CD4-positive, alpha-beta T cell (primary cell): ENCODE measurements at regions not wholly inside any gene's neighbourhood (a gene's known extent, or its start where the extent isn't known, plus 50 kb on each side); places are given as distances from the start of the nearest gene placed in this dataset.

ENCODE experiments used
- ATAC-seq: fragments of 200-7000 bp; cut with Tn5 transposase; one replicate; pipeline ENCODE4 v1.10.0; 2022; ENCODE audit warnings: mild to moderate bottlenecking; ENCODE audit not compliant: poor library complexity
- CTCF ChIA-PET: fragments of 350-600 bp; sonication (Branson Sonifier 250); formaldehyde crosslinking; loops from one replicate; lab custom pipeline; 2021; ENCODE audit warnings: antibody characterized with exemption, inconsistent platforms; lab: Charles Lee
- POLR2A ChIA-PET: fragments of 350-600 bp; sonication (Branson Sonifier 250); formaldehyde crosslinking; loops from one replicate; lab custom pipeline; 2021; ENCODE audit warnings: antibody characterized with exemption, inconsistent platforms; lab: Charles Lee
- DNase-seq, 14 experiments: peaks; one replicate each; pipeline ENCODE4 v3.0.0-alpha.2; 2013 to 2020; ENCODE audit warnings: mixed read lengths in 2 of 14
- H3K27ac ChIP-seq, 2 donors: one replicate each; pipeline versions ENCODE4 v1.5.1 to v1.7.0; 2013; ENCODE audit warnings: low read length in 2 of 2, low read depth in 1 of 2, mild to moderate bottlenecking in 1 of 2
- H3K27me3 ChIP-seq, 2 experiments: 1 replicate in 1 of 2; 2 replicates in 1 of 2; pipeline versions ENCODE4 v1.6.1 to v1.7.0; 2013; ENCODE audit warnings: low read length in 2 of 2, control low read depth in 1 of 2, mild to moderate bottlenecking in 1 of 2, moderate library complexity in 1 of 2; ENCODE audit not compliant: insufficient read depth in 2 of 2, control insufficient read depth in 1 of 2
- H3K36me3 ChIP-seq: one replicate; pipeline ENCODE4 v1.6.1; 2013; ENCODE audit warnings: low read length, control low read depth; ENCODE audit not compliant: insufficient read depth
- H3K4me1 ChIP-seq: one replicate; pipeline ENCODE4 v1.6.1; 2013; ENCODE audit warnings: low read length, control low read depth; ENCODE audit not compliant: insufficient read depth
- H3K4me3 ChIP-seq: one replicate; pipeline ENCODE4 v1.5.1; 2013; ENCODE audit warnings: mild to moderate bottlenecking, low read length, moderate library complexity
- H3K9me3 ChIP-seq, 2 experiments: 1 replicate in 1 of 2; 2 replicates in 1 of 2; pipeline versions ENCODE4 v1.6.1 to v1.7.0; 2013; ENCODE audit warnings: low read length in 2 of 2, mild to moderate bottlenecking in 2 of 2, control low read depth in 1 of 2, moderate library complexity in 1 of 2; ENCODE audit not compliant: control insufficient read depth in 1 of 2, insufficient read depth in 1 of 2
- H3K27ac Mint-ChIP-seq: one replicate; pipeline ENCODE4 v1.8.0; 2020; ENCODE audit warnings: mixed read lengths
- H3K27me3 Mint-ChIP-seq: one replicate; pipeline ENCODE4 v1.8.0; 2021; ENCODE audit warnings: mixed read lengths
- H3K36me3 Mint-ChIP-seq: one replicate; pipeline ENCODE4 v1.8.0; 2021; ENCODE audit warnings: low read depth, mixed read lengths
- H3K4me1 Mint-ChIP-seq: one replicate; pipeline ENCODE4 v1.8.0; 2021; ENCODE audit warnings: low read depth, mixed read lengths
- H3K4me3 Mint-ChIP-seq: one replicate; pipeline ENCODE4 v1.8.0; 2020; ENCODE audit warnings: mild to moderate bottlenecking, mixed read lengths
- H3K9me3 Mint-ChIP-seq: one replicate; pipeline ENCODE4 v1.8.0; 2020; ENCODE audit warnings: mixed read lengths
- CTCF ChIP-seq: fragments of 200-600 bp; IDR thresholded peaks from one replicate; pipeline ENCODE4 v1.8.0; 2022; ENCODE audit warnings: antibody characterized with exemption, mild to moderate bottlenecking
- intact Hi-C, 2 experiments: fragments of 100-400 bp; cut with DNase I in 1 of 2; cut with micrococcal nuclease in 1 of 2; formaldehyde crosslinking; loops; one replicate each; pipeline versions ENCODE4 v1.15.1 to v1.9.0; 2023 to 2025; cut with DNase I, micrococcal nuclease

DNA sequence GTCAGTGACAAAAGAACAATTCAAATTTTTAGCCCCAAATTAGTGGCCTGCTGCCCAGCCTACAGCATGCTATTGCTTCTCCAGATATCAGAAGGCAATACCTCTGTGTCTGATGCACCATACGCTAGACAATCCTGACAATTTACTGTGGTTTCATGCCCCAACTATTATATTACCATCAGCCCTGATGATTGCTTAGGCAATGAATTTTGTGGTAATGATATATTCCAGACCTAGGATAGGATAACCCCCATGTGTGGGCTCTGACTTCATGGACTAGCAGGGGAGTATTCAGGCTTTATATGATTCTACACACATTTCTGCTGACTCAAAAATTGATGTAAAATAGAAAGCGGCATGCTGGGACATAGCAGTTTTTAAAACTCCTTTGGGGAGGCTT is 168.7 kb upstream of the FST start:
- no peak for TF ChIP-seq CTCF
- H3K9me3 ChIP-seq, result no peaks in the 10 kb centered on the region
- ATAC-seq (no peak), DNase-seq (no peak)
- no peaks in the 10 kb centered on the region for H3K4me1 ChIP-seq
- no peak overlapping the region for H3K27ac Mint-ChIP-seq
- POLR2A ChIA-PET, result no interaction called here
- no peaks in the 10 kb centered on the region for H3K27me3 Mint-ChIP-seq
- no peaks in the 10 kb centered on the region for H3K4me1 Mint-ChIP-seq
- H3K4me3 ChIP-seq, result no peak overlapping the region
- no peaks in the 10 kb centered on the region for H3K27me3 ChIP-seq
- no peaks in the 10 kb centered on the region for H3K36me3 Mint-ChIP-seq
- CTCF ChIA-PET, result no interaction called here
- intact Hi-C loops, result no loop called here
- no peaks in the 10 kb centered on the region for H3K36me3 ChIP-seq
- no peak overlapping the region for H3K4me3 Mint-ChIP-seq
- no peak overlapping the region for H3K27ac ChIP-seq
- H3K9me3 Mint-ChIP-seq, result peaks cover 10% of the 10 kb centered on the region

- ChIA-PET POLR2A (no interaction called here), CTCF (no interaction called here)
- DNase-seq, result no peak
- H3K4me3 ChIP-seq, result no peak overlapping the region
- no peak overlapping the region for H3K27ac ChIP-seq
- ATAC-seq, result no peak
- H3K27me3 ChIP-seq, result no peaks in the 10 kb centered on the region
- intact Hi-C loops, result no loop called here
- Mint-ChIP-seq H3K27me3 (no peaks in the 10 kb centered on the region), H3K27ac (no peak overlapping the region), H3K4me3 (no peak overlapping the region), H3K9me3 (peaks cover 12% of the 10 kb centered on the region), H3K4me1 (no peaks in the 10 kb centered on the region), H3K36me3 (no peaks in the 10 kb centered on the region)
- no peaks in the 10 kb centered on the region for H3K36me3 ChIP-seq
- no peaks in the 10 kb centered on the region for H3K4me1 ChIP-seq
- TF ChIP-seq CTCF, result no peak
- no peaks in the 10 kb centered on the region for H3K9me3 ChIP-seq
Measured at GRCh38 chr5:53313145-53313544, 167.3 kb upstream of the FST start.

- DNase-seq, result no peak
- Mint-ChIP-seq H3K4me1 (no peaks in the 10 kb centered on the region), H3K27ac (no peak overlapping the region), H3K4me3 (no peak overlapping the region), H3K9me3 (peaks cover 12% of the 10 kb centered on the region), H3K36me3 (no peaks in the 10 kb centered on the region), H3K27me3 (no peaks in the 10 kb centered on the region)
- Histone ChIP-seq H3K36me3 (no peaks in the 10 kb centered on the region), H3K27ac (no peak overlapping the region), H3K9me3 (no peaks in the 10 kb centered on the region), H3K4me1 (no peaks in the 10 kb centered on the region), H3K4me3 (no peak overlapping the region), H3K27me3 (no peaks in the 10 kb centered on the region)
- ChIA-PET POLR2A (no interaction called here), CTCF (no interaction called here)
- intact Hi-C loops, result no loop called here
- no peak for ATAC-seq
- TF ChIP-seq CTCF, result no peak
Measured at GRCh38 chr5:53318303-53318702, 162.1 kb upstream of the FST start.
